OCI-LY1 (cell line): ENCODE measurements at regions not wholly inside any gene's neighbourhood (a gene's known extent, or its start where the extent isn't known, plus 50 kb on each side); places are given as distances from the start of the nearest gene placed in this dataset.

ENCODE experiments used
- CTCF ChIP-seq: fragments of 200-600 bp; sonication (generic), shearing (Covaris generic); IDR thresholded peaks from 2 replicates; pipeline ENCODE4 v1.5.1; 2017; ENCODE audit warnings: mild to moderate bottlenecking, antibody characterized with exemption, low read length, moderate library complexity, mixed read lengths
- EZH2 ChIP-seq: fragments of 200-600 bp; sonication (generic), shearing (Covaris generic); IDR thresholded peaks from 2 replicates; pipeline ENCODE4 v1.8.0; 2017; ENCODE audit warnings: borderline replicate concordance, mixed run types, mild to moderate bottlenecking, antibody characterized with exemption, low read length, moderate library complexity, mixed read lengths

GRCh38 chr1:60271041-60271440, 197.5 kb upstream of the C1orf87 start:
- TF ChIP-seq CTCF (no peak), EZH2 (no peak)
